Dedifferentiated amniotic fluid mesenchymal stem cell (primary cell): ENCODE measurements at regions not wholly inside any gene's neighbourhood (a gene's known extent, or its start where the extent isn't known, plus 50 kb on each side); places are given as distances from the start of the nearest gene placed in this dataset.
"Not testable (repeated sequence)": the region's sequence is repeated elsewhere in the genome, so short reads cannot be mapped to it uniquely, and the experiment has no call there.

Experiments
- DNase-seq: peaks from one replicate; pipeline ENCODE4 v3.0.0-alpha.2; 2016; ENCODE audit errors: extremely low spot score

DNA sequence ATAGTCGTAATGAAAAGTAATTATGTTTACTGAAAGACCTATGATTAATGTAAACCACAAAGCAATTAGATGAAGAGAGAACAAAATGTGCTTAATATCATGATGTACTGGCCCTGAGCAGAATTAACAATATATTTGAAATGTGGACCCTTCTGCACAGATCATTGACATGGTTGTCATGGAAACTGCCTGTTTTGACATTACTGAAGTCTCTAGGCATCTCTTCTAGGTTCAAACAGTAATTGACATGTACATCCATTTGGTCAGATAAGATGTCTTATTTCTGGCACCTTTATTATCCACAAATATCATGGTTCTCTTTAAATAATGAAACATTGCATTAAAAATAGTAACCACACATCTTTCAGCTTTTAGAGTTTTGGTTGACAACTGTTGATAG lies 251.7 kb upstream of the GNPDA2 start:
- no peak for DNase-seq

DNA sequence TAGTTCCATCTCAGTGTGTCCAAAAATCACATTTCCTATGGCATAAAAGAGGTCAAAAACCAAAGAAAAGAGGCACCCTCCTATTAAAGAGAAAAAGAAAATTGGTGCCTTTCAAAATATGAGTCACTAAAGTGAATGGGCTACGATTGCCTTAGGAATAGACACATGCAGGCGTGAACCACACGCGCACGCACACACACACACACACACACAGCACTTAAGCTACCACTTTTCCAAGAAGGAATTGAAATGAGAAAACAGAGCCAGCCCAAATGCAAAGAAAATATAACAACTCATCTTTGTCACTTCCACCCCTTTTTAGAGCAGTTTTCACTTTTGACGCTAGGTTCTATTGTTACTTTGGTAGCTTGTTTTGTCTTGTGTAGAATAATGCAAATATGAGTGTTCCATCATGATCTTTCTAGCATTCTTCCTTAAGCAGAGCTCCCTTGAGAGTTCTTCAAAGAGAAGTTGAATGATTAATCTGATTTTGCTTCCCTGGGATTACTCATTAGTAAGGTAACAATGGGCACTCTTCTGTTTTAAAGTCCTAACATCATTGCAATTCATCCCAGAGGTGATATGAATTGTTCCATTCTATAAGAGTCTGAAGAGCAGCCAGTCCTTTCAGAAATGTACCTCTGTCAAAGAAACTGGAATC lies 239.2 kb upstream of the GNPDA2 start:
- no peak for DNase-seq

DNA sequence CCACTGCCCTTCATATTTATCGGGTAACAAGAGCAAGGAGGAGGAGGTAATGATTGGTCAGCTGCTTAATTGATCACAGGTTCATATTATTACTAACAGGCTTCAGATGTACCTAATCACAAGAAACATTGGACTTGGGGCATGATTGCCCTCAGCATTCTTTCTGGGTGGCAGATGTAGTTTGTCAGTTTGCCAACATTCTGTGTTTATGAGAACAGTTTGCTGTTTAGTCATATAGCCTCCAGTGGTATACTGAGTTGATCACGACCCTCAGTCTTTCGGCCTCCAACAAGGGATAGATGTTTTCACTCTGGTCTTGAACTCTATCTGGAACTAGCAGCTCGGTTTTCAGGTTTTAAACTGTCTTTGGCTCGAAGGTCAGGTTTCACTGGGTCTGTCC lies 237.7 kb upstream of the GNPDA2 start:
- DNase-seq = not testable (repeated sequence)

DNA sequence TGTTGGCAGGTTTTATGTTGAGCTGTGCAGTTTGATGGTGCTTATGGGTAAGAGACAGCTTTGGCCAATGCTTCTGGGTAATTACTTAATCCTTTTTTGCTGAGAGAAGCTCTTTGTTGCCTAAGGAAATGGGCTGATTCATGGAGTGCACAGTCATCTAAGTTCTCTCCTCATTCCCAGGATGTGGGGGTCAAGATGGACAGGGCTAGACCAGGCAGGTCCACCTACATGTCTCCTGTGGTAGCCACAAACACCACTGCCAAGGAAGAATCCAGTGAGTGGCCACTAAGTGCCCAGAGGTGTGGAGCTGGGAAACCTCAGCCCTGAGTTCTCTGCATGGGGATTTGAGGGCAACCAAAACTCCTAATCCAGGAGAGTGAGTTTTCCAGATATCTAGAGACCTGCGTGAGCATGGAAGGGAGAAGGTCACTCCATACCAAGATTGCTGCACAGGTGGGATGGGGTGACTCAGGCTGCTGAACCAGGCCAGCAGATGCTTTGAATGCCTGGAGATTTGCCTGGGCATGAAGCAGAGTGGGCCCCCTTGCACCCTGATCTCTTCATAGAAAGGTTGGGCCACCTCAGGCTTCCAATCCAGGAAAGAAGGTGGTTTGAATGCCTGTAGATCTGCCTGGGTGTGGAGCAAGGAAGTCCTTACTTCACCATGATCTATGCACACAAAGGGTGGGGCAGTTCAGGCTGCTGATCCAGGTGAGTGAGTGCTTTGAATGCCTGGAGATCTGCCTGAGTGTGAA lies 234.8 kb upstream of the GNPDA2 start:
- DNase-seq = no peak

DNA sequence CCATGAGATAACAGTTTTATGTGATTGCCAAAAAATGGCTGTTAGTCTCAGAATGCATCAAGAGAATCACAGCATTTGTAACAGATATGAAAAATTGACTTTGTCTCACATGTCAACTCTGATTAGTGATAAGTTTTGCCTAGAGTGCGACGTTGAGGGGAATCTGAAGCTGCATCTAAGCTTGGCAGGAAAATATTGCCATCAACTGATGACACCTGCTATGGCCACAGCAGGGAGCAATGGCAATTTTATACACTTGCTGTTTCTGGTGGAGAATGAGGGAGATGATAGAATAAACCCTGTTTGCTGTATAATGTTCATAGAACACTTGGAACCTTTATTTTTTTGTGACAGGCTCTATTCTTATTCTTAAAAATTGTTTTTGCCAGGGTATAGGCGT lies 205.4 kb upstream of the GNPDA2 start:
- DNase-seq = no peak

DNA sequence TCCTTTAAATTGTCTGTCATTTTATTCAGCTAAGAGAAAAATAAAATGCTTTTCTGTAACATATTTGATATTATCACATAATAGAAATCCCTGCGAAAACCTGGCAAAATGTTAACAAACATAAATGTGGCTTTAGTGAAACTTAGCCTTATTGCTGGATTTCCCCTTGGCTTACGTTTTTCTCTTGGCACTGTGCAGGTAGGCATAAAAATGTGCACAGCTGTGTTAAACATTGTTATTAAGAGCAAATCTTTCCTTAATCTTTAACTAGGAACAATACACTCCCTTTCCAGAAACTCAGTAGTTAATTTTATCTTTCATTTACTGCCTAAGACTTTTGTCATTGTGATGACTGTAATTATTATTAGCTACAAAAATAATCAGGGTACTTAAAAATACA lies 202.4 kb upstream of the GNPDA2 start:
- no peak for DNase-seq

DNA sequence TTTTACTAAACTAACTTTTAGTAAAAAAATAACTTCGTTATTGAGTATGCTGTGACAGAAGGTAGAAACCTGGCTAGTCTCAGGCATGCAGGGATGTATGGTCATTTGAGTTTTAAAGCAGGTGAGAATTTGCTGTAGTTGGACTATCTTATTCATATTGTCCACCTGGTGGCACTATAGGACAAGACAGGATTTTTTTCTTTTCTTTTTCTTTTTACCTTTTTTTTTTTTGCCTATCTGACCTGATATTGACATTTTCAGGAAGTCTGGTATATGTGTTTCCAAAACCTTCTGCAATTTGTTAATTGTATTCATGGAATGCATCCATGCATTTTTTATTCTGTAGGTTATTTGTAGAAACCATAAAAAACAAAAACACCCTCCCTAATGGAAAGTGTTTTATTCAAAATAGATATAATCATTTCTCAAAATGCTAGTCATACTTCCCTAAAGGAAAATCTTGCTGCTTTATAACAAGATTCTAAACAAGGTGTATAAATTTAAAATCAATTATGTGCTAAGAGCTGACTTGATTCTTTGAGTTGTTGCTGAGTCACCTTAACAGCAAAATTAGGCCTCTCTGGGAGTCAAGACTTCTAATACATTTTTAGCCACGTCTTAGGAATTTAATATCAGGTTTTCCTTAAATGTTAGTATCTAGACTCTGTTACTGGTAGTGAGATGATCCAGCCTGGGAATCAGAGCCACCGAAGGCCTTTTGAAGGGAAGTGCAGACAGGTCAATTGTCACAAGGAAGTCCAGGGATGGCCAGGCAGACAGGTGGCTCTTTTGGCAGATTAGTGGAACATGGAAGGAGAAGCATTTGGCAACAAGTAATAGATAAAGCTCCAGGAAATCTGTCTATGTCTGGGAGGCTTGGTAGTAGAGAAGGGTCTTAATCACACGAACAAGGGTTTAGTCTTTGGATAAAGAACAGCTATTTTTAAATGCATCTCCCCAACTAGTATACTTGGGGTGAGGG lies 201.3 kb upstream of the GNPDA2 start:
- no peak for DNase-seq

DNA sequence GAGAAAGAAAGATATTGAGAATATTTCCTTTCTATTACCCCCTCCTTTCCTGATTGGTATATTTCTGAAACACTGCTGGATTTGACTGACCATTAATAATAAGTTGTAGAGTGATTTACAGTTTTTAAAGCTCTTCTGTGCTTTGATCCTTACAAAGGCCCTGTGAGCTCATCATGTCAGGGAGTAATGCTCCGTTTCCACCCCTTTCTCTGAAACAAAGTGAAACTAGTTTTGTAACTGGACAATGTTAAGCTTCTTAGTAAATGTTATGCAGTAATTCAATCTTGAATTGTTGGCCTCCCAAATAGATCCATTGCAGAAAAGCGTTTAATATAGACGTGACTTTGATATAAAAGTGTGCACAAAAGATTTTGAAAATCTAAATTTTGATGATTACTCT lies 190.1 kb upstream of the GNPDA2 start:
- DNase-seq = no peak

DNA sequence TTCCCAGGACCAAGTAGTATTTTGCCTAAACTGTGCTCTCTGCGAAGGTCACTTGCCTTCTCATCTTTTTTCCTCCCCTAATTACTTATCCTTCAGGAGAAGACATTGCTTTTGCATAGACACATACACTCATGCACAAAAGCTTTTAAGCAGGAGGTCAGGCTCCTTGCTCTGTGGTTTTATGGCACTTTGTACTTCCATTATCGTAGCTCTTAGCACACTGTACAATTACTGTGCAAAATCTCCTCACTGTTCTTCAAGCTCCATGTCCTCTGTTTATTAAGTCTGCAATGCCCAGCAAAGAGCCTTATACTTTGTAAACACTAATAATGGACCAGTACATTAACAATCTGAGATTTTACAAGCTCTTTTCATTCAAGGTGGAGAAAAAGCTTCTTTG lies 188.4 kb upstream of the GNPDA2 start:
- no peak for DNase-seq

DNA sequence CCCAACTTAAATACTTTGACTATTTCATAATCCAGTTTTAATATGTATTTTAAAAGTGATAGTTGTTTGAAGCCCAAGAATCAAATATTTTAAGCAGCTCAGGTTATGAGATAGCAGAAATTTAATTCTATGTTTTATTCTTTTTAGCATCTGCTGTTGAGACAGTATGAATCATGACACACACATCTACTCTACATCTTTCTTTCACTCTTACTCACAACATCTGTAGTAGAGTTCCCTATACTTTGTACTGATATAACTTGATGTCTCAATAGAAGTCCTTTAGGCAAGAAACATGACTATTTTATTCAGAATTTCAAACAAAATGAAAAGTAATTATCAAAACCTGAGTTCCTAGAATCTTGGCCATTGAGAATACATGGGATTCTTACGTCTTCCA lies 187.9 kb upstream of the GNPDA2 start:
- no peak for DNase-seq

DNA sequence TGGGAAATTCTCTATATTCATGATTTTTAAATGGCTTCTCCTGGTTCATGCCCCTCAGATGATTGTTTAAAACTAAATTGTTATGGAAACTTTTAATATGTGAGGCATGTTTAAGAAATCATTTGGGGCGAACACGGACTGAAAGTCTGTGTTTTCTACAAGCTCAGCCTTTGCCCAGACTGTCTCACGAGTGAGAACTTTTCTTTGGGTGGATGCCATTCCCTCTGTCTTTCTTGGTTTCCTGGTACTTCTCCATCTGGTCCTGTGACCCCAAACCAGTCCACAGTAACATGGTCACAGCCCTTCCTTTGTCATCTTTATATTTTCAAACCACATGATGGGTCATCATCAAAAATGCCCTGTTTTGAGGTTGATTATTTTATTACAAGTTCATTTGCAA lies 186.6 kb upstream of the GNPDA2 start:
- no peak for DNase-seq

DNA sequence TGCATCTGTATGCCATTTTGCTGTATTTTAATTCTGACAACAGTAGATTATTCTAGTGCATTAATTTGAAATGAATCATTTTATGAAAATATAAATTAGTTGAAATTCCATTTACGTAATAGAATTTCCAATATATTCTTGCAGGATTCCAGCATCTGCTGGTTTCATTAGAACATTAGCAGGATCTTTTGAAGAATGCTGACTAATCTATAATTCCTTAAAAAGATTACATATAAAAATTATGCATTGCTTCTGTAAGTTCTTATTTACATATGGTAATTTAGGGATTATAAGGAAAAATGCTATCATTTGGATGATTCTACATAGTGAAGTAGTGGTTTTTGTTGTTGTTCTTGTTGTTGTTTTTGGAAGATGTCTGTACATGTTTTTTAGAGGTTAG lies 182.2 kb upstream of the GNPDA2 start:
- no peak for DNase-seq

DNA sequence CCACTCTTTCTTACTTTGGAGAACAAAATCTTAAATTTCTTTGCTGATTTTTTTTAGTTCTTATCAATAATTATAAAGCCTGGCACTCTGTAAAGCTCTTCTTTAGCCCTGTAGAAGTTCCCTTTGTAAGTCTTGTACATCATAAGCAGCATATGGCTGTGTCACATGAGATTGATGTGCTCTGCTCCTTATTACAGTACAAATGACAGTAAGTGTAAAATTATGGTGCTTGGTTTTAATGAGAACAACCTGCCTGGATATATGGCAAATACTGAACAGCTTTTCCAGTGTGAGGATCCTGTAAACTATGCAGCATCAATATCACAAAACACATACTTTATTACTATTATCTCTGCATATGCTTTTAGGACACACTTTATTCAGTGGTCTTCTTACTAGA lies 145.9 kb upstream of the GNPDA2 start:
- no peak for DNase-seq

DNA sequence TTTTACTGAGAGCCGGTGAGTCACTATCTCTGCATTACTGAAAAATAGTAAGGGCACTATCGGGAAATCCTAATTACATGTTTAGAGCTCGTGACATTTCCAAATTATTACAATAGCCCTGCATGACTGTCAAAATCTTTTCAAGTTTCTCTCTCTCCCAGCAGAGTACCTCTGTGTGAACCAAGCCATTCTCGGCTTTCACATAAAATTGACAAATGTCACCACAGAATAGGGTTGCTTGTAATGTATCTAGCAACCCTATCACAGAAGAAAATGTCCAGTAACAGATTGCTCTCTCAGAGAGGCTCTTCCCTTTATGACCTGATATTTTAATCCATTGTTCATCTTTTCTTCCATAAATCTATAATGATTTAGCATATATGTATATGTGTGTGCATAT lies 144.8 kb upstream of the GNPDA2 start:
- no peak for DNase-seq

DNA sequence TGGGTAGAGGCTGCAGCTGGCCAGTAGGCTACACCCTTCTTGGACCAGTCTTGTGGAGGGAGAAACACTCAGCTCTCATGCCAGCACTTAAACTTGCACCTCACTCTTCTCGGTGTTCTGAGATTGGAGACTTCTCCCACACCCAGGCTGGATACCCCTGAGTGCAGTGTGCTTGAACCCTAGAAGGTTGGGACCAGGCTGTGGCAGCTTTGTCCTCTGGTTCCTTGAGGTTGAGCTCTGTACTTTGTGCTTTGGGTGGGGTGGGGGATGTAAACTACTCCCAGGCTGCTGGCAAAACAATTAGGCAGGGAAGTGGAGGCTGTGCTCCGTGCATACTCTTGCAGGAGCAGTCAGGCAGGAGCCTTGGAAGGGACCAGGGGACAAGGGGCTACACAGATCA lies 143.6 kb upstream of the GNPDA2 start:
- no peak for DNase-seq

DNA sequence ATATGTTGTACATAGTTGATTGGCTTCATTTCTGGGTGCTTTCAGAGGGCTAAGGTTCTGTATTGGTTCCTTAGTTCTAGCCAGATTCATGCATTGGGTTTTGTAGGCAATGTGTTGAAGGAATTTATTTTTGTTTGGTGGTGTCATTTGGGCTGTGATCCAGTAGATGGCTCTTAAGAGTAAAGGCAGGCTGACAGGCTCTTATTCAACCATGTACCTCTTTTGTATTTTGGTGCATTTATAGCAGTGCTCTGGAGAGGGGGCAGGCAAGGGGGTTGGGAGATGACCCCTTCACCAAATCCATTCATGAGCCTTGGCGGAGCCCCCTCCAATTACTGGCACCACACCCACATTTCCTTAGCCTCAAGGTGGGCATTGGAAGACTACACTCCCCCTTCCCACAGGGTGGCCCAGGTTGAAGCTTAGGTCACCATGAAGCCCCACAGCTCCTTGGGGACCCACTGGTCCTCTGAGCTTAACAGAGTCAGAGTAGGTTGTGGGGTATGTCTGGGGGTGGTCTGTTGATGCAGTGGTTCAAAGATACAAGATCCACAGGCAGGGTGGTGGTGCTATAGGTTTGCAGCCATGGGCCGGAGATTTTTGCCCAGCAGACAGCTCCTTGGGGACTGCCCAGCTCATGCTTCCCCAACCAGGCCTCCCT lies 143.0 kb upstream of the GNPDA2 start:
- DNase-seq = no peak

DNA sequence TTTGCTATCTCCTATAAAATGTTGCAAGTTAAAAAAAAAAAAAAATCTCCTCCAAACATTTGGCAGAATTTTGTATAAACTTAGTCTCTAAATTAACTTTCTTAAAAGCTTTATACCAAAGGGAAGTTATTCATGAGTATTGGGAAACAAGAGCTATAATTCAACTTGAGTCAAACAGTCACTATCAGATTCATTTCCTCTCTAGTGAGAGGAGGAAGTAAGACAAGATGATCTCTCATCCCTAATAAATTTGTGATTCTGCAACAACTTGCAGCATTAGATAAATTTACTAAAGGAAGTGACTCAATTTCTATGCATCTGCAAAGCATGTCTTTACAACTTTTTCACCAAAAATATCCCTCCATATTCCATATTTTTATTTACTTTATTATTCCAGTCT lies 135.4 kb upstream of the GNPDA2 start:
- no peak for DNase-seq

DNA sequence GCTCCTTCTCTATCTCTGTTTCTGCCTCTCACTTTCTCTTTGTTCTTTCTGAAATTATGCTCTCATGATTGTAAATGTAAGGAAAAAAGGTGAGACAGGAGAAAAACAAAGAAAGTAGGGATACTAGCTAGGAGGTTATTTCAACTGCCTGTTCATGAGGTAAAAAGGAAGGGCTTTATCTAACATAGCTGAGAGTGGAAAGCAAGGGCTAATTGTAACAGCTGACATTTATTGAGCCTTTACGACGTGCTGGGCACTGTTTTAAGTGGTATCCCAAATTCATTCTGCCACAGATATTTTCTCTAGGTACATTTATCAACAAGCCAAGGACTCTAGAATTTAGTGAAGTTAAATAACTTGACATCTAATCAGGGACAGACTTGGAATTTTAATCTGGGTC lies 133.1 kb upstream of the GNPDA2 start:
- DNase-seq = no peak

DNA sequence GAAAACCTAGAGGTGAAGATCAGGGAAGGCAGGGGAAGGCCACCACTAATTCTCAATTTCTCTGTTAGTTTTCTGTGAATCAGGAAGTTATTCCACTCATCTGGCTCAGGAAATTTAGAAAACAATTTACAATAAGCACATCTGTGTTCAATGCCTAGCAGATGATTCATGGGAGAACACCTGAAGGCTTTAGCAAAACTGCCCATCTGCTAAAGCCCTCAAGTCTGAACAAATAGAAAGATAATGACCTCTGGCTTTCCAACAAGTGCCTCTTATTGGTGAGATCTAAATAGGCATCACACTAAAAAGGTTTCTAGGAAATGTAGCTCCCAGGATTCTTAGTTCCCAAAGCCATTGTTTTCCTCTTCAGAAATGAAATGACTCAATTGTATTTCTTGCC lies 122.1 kb upstream of the GNPDA2 start:
- DNase-seq = no peak

DNA sequence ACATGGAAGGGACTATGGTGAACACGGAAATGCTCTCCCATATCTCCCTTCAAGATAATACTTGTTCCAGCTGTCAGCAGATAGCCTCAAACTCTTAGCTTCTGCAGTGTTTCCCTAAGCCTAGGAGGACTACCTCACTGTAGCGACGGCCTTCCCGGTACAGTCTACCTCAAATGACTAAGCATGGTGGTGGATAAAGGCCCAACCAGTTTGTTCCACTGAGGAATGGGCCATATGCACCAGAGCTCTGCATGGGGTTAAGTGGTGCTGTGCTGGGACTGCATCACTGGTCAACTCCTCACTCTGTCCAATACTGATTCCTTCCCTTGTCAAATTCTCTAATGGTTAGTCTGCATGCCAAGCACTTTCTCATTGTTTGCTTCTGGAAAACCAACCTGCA lies 119.6 kb upstream of the GNPDA2 start:
- DNase-seq = no peak

DNA sequence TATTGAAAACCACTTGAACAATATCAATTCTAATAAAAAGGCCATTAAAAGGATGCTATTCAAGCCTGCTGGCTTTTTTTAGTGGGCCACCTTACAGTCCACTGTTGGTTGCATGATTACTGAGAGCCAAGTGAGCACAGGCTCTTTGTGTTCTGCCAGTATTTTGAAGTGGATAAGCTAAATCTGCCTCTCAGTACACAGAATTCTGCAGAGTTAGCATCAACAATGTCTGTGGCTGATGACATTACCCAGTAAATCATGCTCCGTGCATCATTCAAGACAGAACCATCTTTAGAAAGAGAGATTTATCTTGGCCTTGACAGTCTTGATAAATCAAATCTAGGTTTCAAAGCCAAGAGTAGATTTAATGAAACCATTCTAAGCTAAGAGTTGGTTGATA lies 119.0 kb upstream of the GNPDA2 start:
- DNase-seq = no peak

DNA sequence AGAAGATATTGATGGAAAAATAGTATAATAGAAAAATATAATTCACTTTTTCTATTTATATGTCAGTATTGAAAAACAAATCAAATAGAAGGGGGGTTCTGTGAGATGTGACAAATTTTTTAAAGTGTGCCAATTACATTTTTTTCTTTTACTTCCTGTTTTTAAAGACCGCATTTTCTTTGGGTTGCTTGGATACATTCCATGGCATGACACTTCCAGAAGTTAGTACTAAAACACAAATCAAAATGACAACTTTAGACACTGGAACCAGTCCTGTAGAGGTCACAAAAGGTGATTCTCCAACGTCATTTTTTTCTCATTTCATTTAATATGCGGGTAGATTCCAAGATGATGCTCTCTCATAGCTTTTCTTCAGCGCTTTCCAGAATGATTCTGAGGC lies 116.2 kb upstream of the GNPDA2 start:
- no peak for DNase-seq
